Peyer's patch (tissue), 4 donors: ENCODE measurements at regions not wholly inside any gene's neighbourhood (a gene's known extent, or its start where the extent isn't known, plus 50 kb on each side); places are given as distances from the start of the nearest gene placed in this dataset.

Experiments
- POLR2A ChIP-seq, 2 donors: fragments of 450-650 bp; IDR thresholded peaks; one replicate each; pipeline ENCODE4 v1.5.1; 2017; ENCODE audit warnings: antibody characterized with exemption in 2 of 2, mild to moderate bottlenecking in 2 of 2, moderate library complexity in 2 of 2
- TF ChIP-seq, protein P1 (sequence below), 6 experiments: fragments of 450-650 bp in 4 of 6; fragments of 200-600 bp in 2 of 6; sonication (generic) in 1 of 6; IDR thresholded peaks; one replicate each; pipeline ENCODE4 v1.5.1; 2017 to 2019; ENCODE audit warnings: antibody characterized with exemption in 6 of 6, mild to moderate bottlenecking in 3 of 6, moderate library complexity in 1 of 6

DNA sequence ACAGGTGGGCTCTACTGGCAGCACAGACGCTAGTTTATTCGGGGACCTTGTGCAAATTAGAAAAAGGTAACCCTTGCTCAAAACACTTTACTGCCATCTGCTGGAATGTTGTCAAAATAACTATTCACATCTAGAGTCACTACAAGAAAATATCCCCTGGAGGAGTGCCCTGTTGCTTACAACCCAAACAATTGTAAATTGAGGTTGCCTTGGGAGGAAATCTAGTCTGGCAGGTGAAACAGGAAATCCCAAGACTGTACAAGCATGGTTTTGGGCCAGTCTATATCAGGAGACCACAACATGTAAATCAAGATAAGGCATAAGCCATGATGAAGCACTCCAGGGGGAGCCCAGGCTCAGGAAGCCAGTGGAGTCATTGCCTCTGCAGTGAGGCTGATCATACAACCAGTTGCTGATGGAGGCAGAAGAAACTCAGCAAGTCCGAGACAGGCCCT is 136.8 kb upstream of the ACP3 start:
- TF ChIP-seq, protein P1, sequence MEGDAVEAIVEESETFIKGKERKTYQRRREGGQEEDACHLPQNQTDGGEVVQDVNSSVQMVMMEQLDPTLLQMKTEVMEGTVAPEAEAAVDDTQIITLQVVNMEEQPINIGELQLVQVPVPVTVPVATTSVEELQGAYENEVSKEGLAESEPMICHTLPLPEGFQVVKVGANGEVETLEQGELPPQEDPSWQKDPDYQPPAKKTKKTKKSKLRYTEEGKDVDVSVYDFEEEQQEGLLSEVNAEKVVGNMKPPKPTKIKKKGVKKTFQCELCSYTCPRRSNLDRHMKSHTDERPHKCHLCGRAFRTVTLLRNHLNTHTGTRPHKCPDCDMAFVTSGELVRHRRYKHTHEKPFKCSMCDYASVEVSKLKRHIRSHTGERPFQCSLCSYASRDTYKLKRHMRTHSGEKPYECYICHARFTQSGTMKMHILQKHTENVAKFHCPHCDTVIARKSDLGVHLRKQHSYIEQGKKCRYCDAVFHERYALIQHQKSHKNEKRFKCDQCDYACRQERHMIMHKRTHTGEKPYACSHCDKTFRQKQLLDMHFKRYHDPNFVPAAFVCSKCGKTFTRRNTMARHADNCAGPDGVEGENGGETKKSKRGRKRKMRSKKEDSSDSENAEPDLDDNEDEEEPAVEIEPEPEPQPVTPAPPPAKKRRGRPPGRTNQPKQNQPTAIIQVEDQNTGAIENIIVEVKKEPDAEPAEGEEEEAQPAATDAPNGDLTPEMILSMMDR (IDR thresholded peaks at IDR 0.05): peak in 4 of 6 experiments; percentile 20 to 40 (median 32)
- TF ChIP-seq POLR2A (IDR thresholded peaks at IDR 0.05): no peak
